Thyroid gland (tissue), 4 donors: ENCODE measurements at regions not wholly inside any gene's neighbourhood (a gene's known extent, or its start where the extent isn't known, plus 50 kb on each side); places are given as distances from the start of the nearest gene placed in this dataset.
"Not testable (repeated sequence)": the region's sequence is repeated elsewhere in the genome, so short reads cannot be mapped to it uniquely, and the experiment has no call there.

Experiments
- DNase-seq, 2 donors: peaks; one replicate each; pipeline ENCODE4 v3.0.0-alpha.2; 2019
- H3K27ac ChIP-seq, 3 donors: fragments of 200-600 bp; sonication (generic); 1 replicate in 2 of 3; 2 replicates in 1 of 3; pipeline ENCODE4 v1.5.1; 2016 to 2019; ENCODE audit warnings: mild to moderate bottlenecking in 1 of 3, moderate library complexity in 1 of 3
- H3K27me3 ChIP-seq: fragments of 200-600 bp; sonication (generic); one replicate; pipeline ENCODE4 v1.5.1; 2019
- H3K36me3 ChIP-seq, 2 donors: fragments of 200-600 bp; sonication (generic); one replicate each; pipeline ENCODE4 v1.5.1; 2016 to 2019
- H3K4me1 ChIP-seq, 2 donors: fragments of 200-600 bp; sonication (generic); one replicate each; pipeline ENCODE4 v1.5.1; 2017 to 2019
- H3K4me3 ChIP-seq, 3 donors: fragments of 200-600 bp; sonication (generic); replicated peaks in 1 of 3; 1 replicate in 2 of 3; 2 replicates in 1 of 3; pipeline ENCODE4 v1.5.1; 2016; ENCODE audit warnings: mild to moderate bottlenecking in 1 of 3
- H3K9me3 ChIP-seq: fragments of 200-600 bp; sonication (generic); one replicate; pipeline ENCODE4 v1.5.1; 2017
- CTCF ChIP-seq, 6 experiments: fragments of 200-600 bp in 3 of 6; fragments of 450-650 bp in 3 of 6; sonication (generic) in 3 of 6; IDR thresholded peaks; one replicate each; pipeline ENCODE4 v1.5.1; 2016 to 2019; ENCODE audit warnings: antibody characterized with exemption in 6 of 6, mild to moderate bottlenecking in 2 of 6, inconsistent platforms in 1 of 6, moderate library complexity in 1 of 6
- POLR2A ChIP-seq, 2 donors: fragments of 450-650 bp; IDR thresholded peaks; one replicate each; pipeline ENCODE4 v1.6.1; 2017; ENCODE audit warnings: antibody characterized with exemption in 2 of 2, mild to moderate bottlenecking in 2 of 2, moderate library complexity in 1 of 2
- WGBS, 2 donors: methylation state at CpG; one replicate each; pipeline ENCODE4 v1.1.5; 2017; 5-methylcytosine and 5-hydroxymethylcytosine counted together
- intact Hi-C: fragments of 100-400 bp; cut with DNase I; formaldehyde crosslinking; loops from one replicate; pipeline ENCODE4 v1.15.1; 2023

- TF ChIP-seq CTCF (IDR thresholded peaks at IDR 0.05) (no peak), POLR2A (IDR thresholded peaks at IDR 0.05) (no peak)
- Histone ChIP-seq H3K4me3 (no peak overlapping the region), H3K4me1 (no peaks in the 10 kb centered on the region), H3K36me3 (no peaks in the 10 kb centered on the region), H3K27ac (no peak overlapping the region), H3K27me3 (no peaks in the 10 kb centered on the region), H3K9me3 (no peaks in the 10 kb centered on the region)
- WGBS, 2 donors: 41 to 53% methylated on average over 2 of the region's 2 CpGs
- no peak for DNase-seq
- intact Hi-C loops: no loop called here
Measured at GRCh38 chr3:27025718-27026117, 343.5 kb downstream of the NEK10 start.

- no peaks in the 10 kb centered on the region for H3K36me3 ChIP-seq
- DNase-seq: no peak
- TF ChIP-seq POLR2A (IDR thresholded peaks at IDR 0.05): no peak
- 56 to 69% methylated on average over 4 of the region's 4 CpGs for WGBS, 2 donors
- no peak overlapping the region for H3K27ac ChIP-seq
- no peaks in the 10 kb centered on the region for H3K27me3 ChIP-seq
- no peaks in the 10 kb centered on the region for H3K9me3 ChIP-seq
- no peaks in the 10 kb centered on the region for H3K4me1 ChIP-seq
- intact Hi-C loops: no loop called here
- H3K4me3 ChIP-seq: no peak overlapping the region
Measured at GRCh38 chr3:27031476-27031875, 337.7 kb downstream of the NEK10 start.

GRCh38 chr3:27034255-27034654 is 334.9 kb downstream of the NEK10 start:
- Histone ChIP-seq H3K4me3 (no peak overlapping the region), H3K9me3 (no peaks in the 10 kb centered on the region), H3K36me3 (no peaks in the 10 kb centered on the region), H3K27me3 (no peaks in the 10 kb centered on the region), H3K27ac (no peak overlapping the region), H3K4me1 (no peaks in the 10 kb centered on the region)
- intact Hi-C loops: no loop called here
- no peak for TF ChIP-seq POLR2A (IDR thresholded peaks at IDR 0.05)
- no peak for TF ChIP-seq CTCF (IDR thresholded peaks at IDR 0.05)
- no peak for DNase-seq

- H3K27ac ChIP-seq: no peak overlapping the region
- H3K9me3 ChIP-seq: no peaks in the 10 kb centered on the region
- H3K4me1 ChIP-seq: no peaks in the 10 kb centered on the region
- no peak for DNase-seq
- intact Hi-C loops: no loop called here
- no peak for TF ChIP-seq POLR2A (IDR thresholded peaks at IDR 0.05)
- TF ChIP-seq CTCF (IDR thresholded peaks at IDR 0.05): no peak
- H3K27me3 ChIP-seq: no peaks in the 10 kb centered on the region
- H3K36me3 ChIP-seq: no peaks in the 10 kb centered on the region
- no peak overlapping the region for H3K4me3 ChIP-seq
Measured at GRCh38 chr3:27040674-27041073, 328.5 kb downstream of the NEK10 start.

- DNase-seq, H3K36me3 ChIP-seq, intact Hi-C loops, H3K4me1 ChIP-seq, H3K9me3 ChIP-seq, H3K27ac ChIP-seq, H3K4me3 ChIP-seq, H3K27me3 ChIP-seq: not testable (repeated sequence)
- 60 to 68% methylated on average over 2 of the region's 2 CpGs for WGBS, 2 donors
Measured at GRCh38 chr3:27042541-27042940, 326.6 kb downstream of the NEK10 start.

- DNase-seq: no peak
- Histone ChIP-seq H3K27me3 (no peaks in the 10 kb centered on the region), H3K4me3 (no peak overlapping the region), H3K9me3 (no peaks in the 10 kb centered on the region), H3K4me1 (no peaks in the 10 kb centered on the region), H3K27ac (no peak overlapping the region), H3K36me3 (no peaks in the 10 kb centered on the region)
- WGBS, 2 donors: 48 to 52% methylated on average over 8 of the region's 8 CpGs
- intact Hi-C loops: no loop called here
- TF ChIP-seq CTCF (IDR thresholded peaks at IDR 0.05): no peak
- TF ChIP-seq POLR2A (IDR thresholded peaks at IDR 0.05): no peak
Measured at GRCh38 chr3:27043328-27043955, 325.7 kb downstream of the NEK10 start.
